ENCODE measurements at regions not wholly inside any gene's neighbourhood (a gene's known extent, or its start where the extent isn't known, plus 50 kb on each side); places are given as distances from the start of the nearest gene placed in this dataset.

GRCh38 chr15:93900476-93901400, 330.6 kb upstream of the MCTP2 start:
- no peak for TF ChIP-seq CTCF (IDR thresholded peaks at IDR 0.05; ENCODE audit: poor library complexity)
- no peak for TF ChIP-seq EZH2phosphoT487 (IDR thresholded peaks at IDR 0.05; ENCODE audit: low read depth, severe bottlenecking, unreplicated experiment)

Data from hepatocyte (in vitro differentiated cells).